ENCODE measurements at regions not wholly inside any gene's neighbourhood (a gene's known extent, or its start where the extent isn't known, plus 50 kb on each side); places are given as distances from the start of the nearest gene placed in this dataset.
"Not testable (repeated sequence)": the region's sequence is repeated elsewhere in the genome, so short reads cannot be mapped to it uniquely, and the experiment has no call there.

- Histone ChIP-seq H3K4me1 (ENCODE audit: control insufficient read depth, insufficient read depth, low read length) (no peaks in the 10 kb centered on the region), H3K9me3 (ENCODE audit: control insufficient read depth, insufficient read depth, low read depth, low read length) (peaks cover 76% of the 10 kb centered on the region; the same call in 1 of the 2 replicates), H3K27ac (ENCODE audit: low read depth, low read length) (no peak overlapping the region), H3K4me3 (ENCODE audit: low read depth, low read length) (no peak overlapping the region), H3K27me3 (ENCODE audit: control insufficient read depth, insufficient read depth, low read length) (no peaks in the 10 kb centered on the region), H3K9ac (ENCODE audit: low read length) (no peak overlapping the region), H3K36me3 (ENCODE audit: control insufficient read depth, insufficient read depth, low read length) (no peaks in the 10 kb centered on the region)
These were observed 354.9 kb downstream of the TMEM121 start for GRCh38 chr14:105881021-105881930.

GRCh38 chr14:105882011-105882410, 355.6 kb downstream of the TMEM121 start:
- peaks cover 78% of the 10 kb centered on the region; the same call in 1 of the 2 replicates for H3K9me3 ChIP-seq (ENCODE audit: control insufficient read depth, insufficient read depth, low read depth, low read length)
- H3K36me3 ChIP-seq (ENCODE audit: control insufficient read depth, insufficient read depth, low read length); H3K4me3 ChIP-seq (ENCODE audit: low read depth, low read length); H3K9ac ChIP-seq (ENCODE audit: low read length); H3K27ac ChIP-seq (ENCODE audit: low read depth, low read length); H3K4me1 ChIP-seq (ENCODE audit: control insufficient read depth, insufficient read depth, low read length); H3K27me3 ChIP-seq (ENCODE audit: control insufficient read depth, insufficient read depth, low read length): not testable (repeated sequence)

GRCh38 chr14:105882626-105883025, 356.2 kb downstream of the TMEM121 start:
- H3K4me1 ChIP-seq (ENCODE audit: control insufficient read depth, insufficient read depth, low read length), result no peaks in the 10 kb centered on the region
- no peaks in the 10 kb centered on the region for H3K36me3 ChIP-seq (ENCODE audit: control insufficient read depth, insufficient read depth, low read length)
- no peak overlapping the region for H3K4me3 ChIP-seq (ENCODE audit: low read depth, low read length)
- peaks cover 73% of the 10 kb centered on the region; the same call in 1 of the 2 replicates for H3K9me3 ChIP-seq (ENCODE audit: control insufficient read depth, insufficient read depth, low read depth, low read length)
- H3K27me3 ChIP-seq (ENCODE audit: control insufficient read depth, insufficient read depth, low read length), result no peaks in the 10 kb centered on the region
- no peak overlapping the region for H3K27ac ChIP-seq (ENCODE audit: low read depth, low read length)
- H3K9ac ChIP-seq (ENCODE audit: low read length), result no peak overlapping the region

GRCh38 chr14:105883066-105884005, 357.0 kb downstream of the TMEM121 start:
- H3K36me3 ChIP-seq (ENCODE audit: control insufficient read depth, insufficient read depth, low read length), result no peaks in the 10 kb centered on the region
- no peak overlapping the region for H3K9ac ChIP-seq (ENCODE audit: low read length)
- H3K27me3 ChIP-seq (ENCODE audit: control insufficient read depth, insufficient read depth, low read length), result no peaks in the 10 kb centered on the region
- no peak overlapping the region for H3K4me3 ChIP-seq (ENCODE audit: low read depth, low read length)
- H3K4me1 ChIP-seq (ENCODE audit: control insufficient read depth, insufficient read depth, low read length), result no peaks in the 10 kb centered on the region
- no peak overlapping the region for H3K27ac ChIP-seq (ENCODE audit: low read depth, low read length)
- peaks cover 74% of the 10 kb centered on the region; the same call in 1 of the 2 replicates for H3K9me3 ChIP-seq (ENCODE audit: control insufficient read depth, insufficient read depth, low read depth, low read length)

DNA sequence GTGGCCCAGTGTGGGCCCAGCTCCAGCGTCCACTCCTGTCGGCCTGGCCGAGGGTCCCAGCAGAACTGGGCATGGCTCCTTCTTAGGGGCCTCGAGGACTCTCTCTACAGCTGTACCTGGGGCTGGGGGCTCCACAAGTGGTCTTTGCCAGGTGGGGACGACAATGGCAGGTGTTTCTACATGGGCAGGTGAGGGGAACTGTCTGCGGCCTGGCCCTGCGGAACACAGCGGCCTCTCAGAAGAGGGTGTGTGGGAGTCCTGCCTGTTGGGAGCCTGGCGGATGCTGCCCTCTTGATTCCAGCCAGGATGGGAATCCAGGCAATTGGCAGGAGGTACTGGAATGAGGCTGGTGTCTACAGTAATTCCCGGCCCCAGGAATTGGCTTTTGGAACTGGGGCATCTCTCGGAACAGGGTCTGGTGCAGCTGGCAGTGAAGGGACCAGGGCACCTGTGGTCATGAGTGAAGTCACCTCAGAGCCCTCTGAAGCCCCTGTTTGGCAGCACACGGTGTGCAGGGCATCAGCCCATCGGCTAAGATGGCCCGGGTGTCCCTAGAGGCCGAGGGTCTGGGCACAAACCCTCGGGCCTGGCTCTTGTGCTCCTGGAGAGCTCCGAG, 357.9 kb downstream of the TMEM121 start:
- not testable (repeated sequence) for H3K27ac ChIP-seq (ENCODE audit: low read depth, low read length); H3K27me3 ChIP-seq (ENCODE audit: control insufficient read depth, insufficient read depth, low read length); H3K4me1 ChIP-seq (ENCODE audit: control insufficient read depth, insufficient read depth, low read length); H3K9ac ChIP-seq (ENCODE audit: low read length); H3K36me3 ChIP-seq (ENCODE audit: control insufficient read depth, insufficient read depth, low read length); H3K4me3 ChIP-seq (ENCODE audit: low read depth, low read length)
- peaks cover 75% of the 10 kb centered on the region; the same call in 1 of the 2 replicates for H3K9me3 ChIP-seq (ENCODE audit: control insufficient read depth, insufficient read depth, low read depth, low read length)

DNA sequence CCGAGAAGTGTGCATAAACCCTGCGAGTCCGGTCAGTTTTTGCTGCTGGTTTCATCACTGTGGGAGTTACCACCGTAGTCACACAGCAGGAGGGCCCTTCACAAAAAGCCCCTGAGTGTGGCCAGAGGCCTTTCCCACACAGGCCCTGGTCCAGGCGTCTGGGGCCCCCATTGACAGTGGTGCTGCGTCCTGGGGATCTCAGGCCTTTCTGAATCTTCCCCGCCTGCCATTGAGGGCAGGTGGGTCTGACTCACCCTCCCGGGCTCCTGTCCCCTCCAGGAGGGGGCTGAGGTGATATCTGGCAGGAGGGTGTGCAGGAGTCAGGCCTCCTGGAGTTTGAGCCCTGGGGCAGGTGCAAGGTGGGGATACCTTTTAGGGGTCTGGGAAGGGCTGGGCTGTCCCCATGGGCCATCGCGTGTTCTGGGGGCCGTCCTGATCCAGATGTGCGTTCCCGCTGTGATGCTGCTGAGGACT, 358.5 kb downstream of the TMEM121 start:
- Histone ChIP-seq H3K36me3 (ENCODE audit: control insufficient read depth, insufficient read depth, low read length) (no peaks in the 10 kb centered on the region), H3K4me1 (ENCODE audit: control insufficient read depth, insufficient read depth, low read length) (no peaks in the 10 kb centered on the region), H3K9me3 (ENCODE audit: control insufficient read depth, insufficient read depth, low read depth, low read length) (peaks cover 74% of the 10 kb centered on the region; the same call in 1 of the 2 replicates), H3K4me3 (ENCODE audit: low read depth, low read length) (no peak overlapping the region), H3K27ac (ENCODE audit: low read depth, low read length) (no peak overlapping the region), H3K9ac (ENCODE audit: low read length) (no peak overlapping the region), H3K27me3 (ENCODE audit: control insufficient read depth, insufficient read depth, low read length) (no peaks in the 10 kb centered on the region)

GRCh38 chr14:105885561-105886320, 359.4 kb downstream of the TMEM121 start:
- peaks cover 74% of the 10 kb centered on the region; the same call in 1 of the 2 replicates for H3K9me3 ChIP-seq (ENCODE audit: control insufficient read depth, insufficient read depth, low read depth, low read length)
- no peak overlapping the region for H3K9ac ChIP-seq (ENCODE audit: low read length)
- H3K4me3 ChIP-seq (ENCODE audit: low read depth, low read length), result no peak overlapping the region
- no peak overlapping the region for H3K27ac ChIP-seq (ENCODE audit: low read depth, low read length)
- no peaks in the 10 kb centered on the region for H3K36me3 ChIP-seq (ENCODE audit: control insufficient read depth, insufficient read depth, low read length)
- no peaks in the 10 kb centered on the region for H3K27me3 ChIP-seq (ENCODE audit: control insufficient read depth, insufficient read depth, low read length)
- no peaks in the 10 kb centered on the region for H3K4me1 ChIP-seq (ENCODE audit: control insufficient read depth, insufficient read depth, low read length)

GRCh38 chr14:105886791-105887191, 360.4 kb downstream of the TMEM121 start:
- not testable (repeated sequence) for H3K27me3 ChIP-seq (ENCODE audit: control insufficient read depth, insufficient read depth, low read length); H3K4me1 ChIP-seq (ENCODE audit: control insufficient read depth, insufficient read depth, low read length); H3K36me3 ChIP-seq (ENCODE audit: control insufficient read depth, insufficient read depth, low read length); H3K9ac ChIP-seq (ENCODE audit: low read length); H3K27ac ChIP-seq (ENCODE audit: low read depth, low read length); H3K4me3 ChIP-seq (ENCODE audit: low read depth, low read length)
- peaks cover 74% of the 10 kb centered on the region; the same call in 1 of the 2 replicates for H3K9me3 ChIP-seq (ENCODE audit: control insufficient read depth, insufficient read depth, low read depth, low read length)

- Histone ChIP-seq H3K36me3 (ENCODE audit: control insufficient read depth, insufficient read depth, low read length) (no peaks in the 10 kb centered on the region), H3K9ac (ENCODE audit: low read length) (no peak overlapping the region), H3K27me3 (ENCODE audit: control insufficient read depth, insufficient read depth, low read length) (no peaks in the 10 kb centered on the region), H3K4me3 (ENCODE audit: low read depth, low read length) (no peak overlapping the region), H3K9me3 (ENCODE audit: control insufficient read depth, insufficient read depth, low read depth, low read length) (peaks cover 73% of the 10 kb centered on the region; the same call in 1 of the 2 replicates), H3K4me1 (ENCODE audit: control insufficient read depth, insufficient read depth, low read length) (no peaks in the 10 kb centered on the region), H3K27ac (ENCODE audit: low read depth, low read length) (no peak overlapping the region)
These were observed 361.3 kb downstream of the TMEM121 start for GRCh38 chr14:105887692-105888091.

GRCh38 chr14:105888151-105888550, 361.8 kb downstream of the TMEM121 start:
- H3K4me3 ChIP-seq (ENCODE audit: low read depth, low read length), result no peak overlapping the region
- H3K4me1 ChIP-seq (ENCODE audit: control insufficient read depth, insufficient read depth, low read length), result no peaks in the 10 kb centered on the region
- H3K36me3 ChIP-seq (ENCODE audit: control insufficient read depth, insufficient read depth, low read length), result no peaks in the 10 kb centered on the region
- no peak overlapping the region for H3K27ac ChIP-seq (ENCODE audit: low read depth, low read length)
- no peaks in the 10 kb centered on the region for H3K27me3 ChIP-seq (ENCODE audit: control insufficient read depth, insufficient read depth, low read length)
- peaks cover 72% of the 10 kb centered on the region; the same call in 1 of the 2 replicates for H3K9me3 ChIP-seq (ENCODE audit: control insufficient read depth, insufficient read depth, low read depth, low read length)
- no peak overlapping the region for H3K9ac ChIP-seq (ENCODE audit: low read length)

Measured in HUES6 (cell line).